ENCODE measurements at regions not wholly inside any gene's neighbourhood (a gene's known extent, or its start where the extent isn't known, plus 50 kb on each side); places are given as distances from the start of the nearest gene placed in this dataset.

GRCh38 chr18:75810516-75810915 lies 383.0 kb upstream of the SMIM21 start:
- TF ChIP-seq CTCF (conservative IDR thresholded peaks at IDR 0.05; ENCODE audit: low read length) (no peak), EZH2phosphoT487 (IDR thresholded peaks at IDR 0.05; ENCODE audit: borderline replicate concordance, low read depth, low read length) (no peak)
